ENCODE measurements at regions not wholly inside any gene's neighbourhood (a gene's known extent, or its start where the extent isn't known, plus 50 kb on each side); places are given as distances from the start of the nearest gene placed in this dataset.

DNA sequence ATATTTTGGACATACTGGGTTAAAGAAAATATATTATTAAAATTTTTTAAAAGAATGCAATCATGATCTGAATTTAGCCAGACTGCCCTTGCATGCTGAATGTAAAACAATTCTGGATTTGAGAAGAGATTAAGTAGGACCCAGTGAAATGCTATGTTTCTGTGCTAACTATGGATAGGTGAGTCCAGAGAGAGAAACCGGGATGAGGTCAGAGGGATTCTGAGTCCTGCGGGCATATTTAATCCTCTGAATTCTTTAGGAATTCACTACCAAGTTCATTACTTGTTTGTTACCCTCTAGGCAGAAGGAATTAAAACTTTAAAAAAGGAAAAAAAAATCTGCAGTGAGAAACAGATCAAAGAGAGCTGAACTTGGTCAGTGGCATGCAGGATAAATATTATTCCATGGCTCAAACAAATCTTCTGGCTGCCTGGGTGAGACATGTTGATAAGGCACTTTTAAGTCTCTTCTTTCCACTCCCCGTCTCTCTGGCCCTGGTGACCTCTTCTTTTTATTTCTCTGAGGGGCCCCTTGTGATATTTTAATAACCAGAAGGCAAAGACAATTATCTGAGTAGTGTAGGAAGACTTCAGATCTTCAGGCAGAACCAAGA is 50.2 kb upstream of the LYZL1 start:
- DNase-seq (no peak), ATAC-seq (no peak)
- 70 to 74% (median 73%) methylated on average over 3 of the region's 3 CpGs for WGBS, 4 donors
- intact Hi-C loops (cut with DNase I) = loop anchor here in 2 of 10 donors (5.0 to 10.0 kb wide), 2 partner anchors 64 to 66 kb away; no protein-coding TSS in a partner anchor
- no peaks in the 10 kb centered on the region for H3K27me3 ChIP-seq
- H3K27ac ChIP-seq = no peak overlapping the region
- no peak overlapping the region for H3K4me3 ChIP-seq
- H3K36me3 ChIP-seq = no peaks in the 10 kb centered on the region
- H3K4me1 ChIP-seq = no peaks in the 10 kb centered on the region
- no peak for TF ChIP-seq POLR2A (IDR thresholded peaks at IDR 0.05)
- no peak for TF ChIP-seq CTCF (IDR thresholded peaks at IDR 0.05)
- no peaks in the 10 kb centered on the region for H3K9me3 ChIP-seq

Data from heart left ventricle (tissue), 16 donors.